ENCODE measurements at regions not wholly inside any gene's neighbourhood (a gene's known extent, or its start where the extent isn't known, plus 50 kb on each side); places are given as distances from the start of the nearest gene placed in this dataset.

DNA sequence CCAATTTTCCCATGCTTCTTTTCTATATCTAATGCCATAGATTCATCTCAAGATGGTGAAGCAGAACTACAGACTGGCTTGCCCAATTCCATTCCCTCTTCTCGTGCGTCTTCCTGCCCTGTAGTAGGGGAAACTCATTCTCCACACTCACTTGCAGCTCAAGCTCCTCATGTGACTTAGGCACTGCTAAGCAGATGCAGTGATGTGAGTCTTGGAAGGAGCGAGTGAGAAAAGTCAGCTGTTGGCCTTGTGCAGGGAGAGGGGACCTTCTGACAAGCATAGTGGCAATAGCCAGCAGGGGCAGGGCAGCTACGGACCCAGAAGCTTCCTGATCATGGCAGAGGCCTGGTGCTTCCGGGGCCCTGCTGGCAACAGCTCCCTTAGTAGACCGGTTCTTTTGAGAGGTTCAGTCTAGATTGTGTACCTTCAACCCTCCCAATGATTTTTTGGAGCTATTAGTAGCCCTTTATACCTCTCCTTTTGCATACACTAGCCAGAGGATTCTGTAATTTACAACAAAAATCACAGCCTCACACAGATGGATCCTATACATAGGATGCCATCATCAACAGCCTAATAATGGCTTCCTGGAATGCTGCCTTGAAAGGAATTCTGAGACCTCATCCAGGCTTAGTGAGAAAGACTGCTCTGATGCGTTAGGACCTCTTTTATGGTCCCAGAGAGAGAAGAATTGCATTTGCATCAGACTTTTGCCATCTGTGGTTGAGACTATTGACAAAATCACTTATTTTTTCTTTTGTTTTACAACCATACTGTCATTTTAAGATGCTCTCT is 121.5 kb upstream of the RIPOR2 start:
- H3K27me3 Mint-ChIP-seq: no peaks in the 10 kb centered on the region
- peaks cover 2% of the 10 kb centered on the region for H3K9me3 Mint-ChIP-seq
- H3K27ac Mint-ChIP-seq: no peak overlapping the region
- H3K4me1 Mint-ChIP-seq (ENCODE audit: low read depth): peaks cover 56% of the 10 kb centered on the region
- no peaks in the 10 kb centered on the region for H3K36me3 Mint-ChIP-seq (ENCODE audit: low read depth)
- H3K4me3 Mint-ChIP-seq: no peak overlapping the region
- no peak for DNase-seq

DNA sequence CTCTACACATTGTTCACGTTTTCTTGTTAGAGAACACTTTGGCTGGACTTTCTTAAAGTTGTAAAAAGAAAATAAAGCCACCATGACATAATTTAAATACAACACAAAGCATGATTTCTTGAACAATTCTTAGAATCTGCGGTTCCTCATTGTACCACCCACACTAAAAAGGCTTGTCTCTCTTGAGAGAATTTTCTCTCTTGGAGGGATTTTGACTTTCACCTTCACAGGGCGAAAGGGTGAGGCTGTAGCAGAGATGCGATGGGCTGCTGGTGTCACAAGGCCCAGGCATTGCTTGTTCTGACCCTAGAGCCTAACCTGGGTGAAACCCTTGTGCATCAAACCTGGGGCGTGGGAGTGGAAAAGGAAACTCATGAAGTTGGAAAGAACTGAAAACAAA is 122.7 kb upstream of the RIPOR2 start:
- peaks cover 45% of the 10 kb centered on the region for H3K4me1 Mint-ChIP-seq (ENCODE audit: low read depth)
- peaks cover 2% of the 10 kb centered on the region for H3K9me3 Mint-ChIP-seq
- H3K27me3 Mint-ChIP-seq: no peaks in the 10 kb centered on the region
- no peaks in the 10 kb centered on the region for H3K36me3 Mint-ChIP-seq (ENCODE audit: low read depth)
- no peak overlapping the region for H3K4me3 Mint-ChIP-seq
- H3K27ac Mint-ChIP-seq: peak overlapping the region; percentile 24
- no peak for DNase-seq

DNA sequence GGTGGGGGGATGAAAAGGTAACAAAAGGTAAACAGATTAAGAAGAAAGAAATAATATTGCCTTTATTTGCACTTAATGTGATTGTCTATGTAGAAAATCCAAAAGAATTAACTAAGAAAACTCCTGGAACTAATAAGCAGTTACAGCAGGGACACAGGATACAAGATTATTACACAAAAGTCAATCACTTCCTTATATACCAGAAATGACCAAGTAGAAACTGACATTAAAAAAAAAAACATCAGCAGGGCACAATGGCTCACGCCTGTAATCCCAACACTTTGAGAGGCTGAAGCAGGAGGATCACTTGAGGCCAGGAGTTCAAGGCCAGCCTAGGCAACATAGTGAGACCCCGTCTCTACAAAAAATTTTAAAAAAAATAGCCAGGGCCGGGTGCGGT is 123.2 kb upstream of the RIPOR2 start:
- Mint-ChIP-seq H3K36me3 (ENCODE audit: low read depth) (no peaks in the 10 kb centered on the region), H3K27ac (peak overlapping the region; percentile 24), H3K27me3 (no peaks in the 10 kb centered on the region), H3K4me1 (ENCODE audit: low read depth) (peaks cover 40% of the 10 kb centered on the region), H3K9me3 (peaks cover 2% of the 10 kb centered on the region), H3K4me3 (no peak overlapping the region)
- DNase-seq: no peak

DNA sequence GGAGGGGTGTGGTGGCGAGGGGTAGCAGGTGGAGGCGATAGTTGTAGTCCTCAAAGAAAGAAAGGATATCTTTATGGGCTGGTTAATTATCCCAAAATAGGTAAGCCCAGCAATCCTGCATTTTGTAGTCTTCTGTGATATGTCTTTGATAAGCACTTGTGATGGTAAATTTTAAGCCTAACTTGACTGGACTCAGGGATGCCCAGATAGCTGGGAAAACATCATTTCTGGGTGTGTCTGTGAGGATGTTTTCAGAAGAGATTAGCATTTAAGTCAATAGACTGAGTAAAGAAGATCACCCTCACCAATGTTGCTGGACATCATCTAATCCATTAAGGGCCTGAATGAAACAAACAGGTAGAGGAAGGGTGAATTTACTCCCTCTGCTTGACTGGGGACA is 124.8 kb upstream of the RIPOR2 start:
- Mint-ChIP-seq H3K4me1 (ENCODE audit: low read depth) (peaks cover 29% of the 10 kb centered on the region), H3K27ac (no peak overlapping the region), H3K36me3 (ENCODE audit: low read depth) (no peaks in the 10 kb centered on the region), H3K4me3 (no peak overlapping the region), H3K9me3 (peaks cover 2% of the 10 kb centered on the region), H3K27me3 (no peaks in the 10 kb centered on the region)
- no peak for DNase-seq

DNA sequence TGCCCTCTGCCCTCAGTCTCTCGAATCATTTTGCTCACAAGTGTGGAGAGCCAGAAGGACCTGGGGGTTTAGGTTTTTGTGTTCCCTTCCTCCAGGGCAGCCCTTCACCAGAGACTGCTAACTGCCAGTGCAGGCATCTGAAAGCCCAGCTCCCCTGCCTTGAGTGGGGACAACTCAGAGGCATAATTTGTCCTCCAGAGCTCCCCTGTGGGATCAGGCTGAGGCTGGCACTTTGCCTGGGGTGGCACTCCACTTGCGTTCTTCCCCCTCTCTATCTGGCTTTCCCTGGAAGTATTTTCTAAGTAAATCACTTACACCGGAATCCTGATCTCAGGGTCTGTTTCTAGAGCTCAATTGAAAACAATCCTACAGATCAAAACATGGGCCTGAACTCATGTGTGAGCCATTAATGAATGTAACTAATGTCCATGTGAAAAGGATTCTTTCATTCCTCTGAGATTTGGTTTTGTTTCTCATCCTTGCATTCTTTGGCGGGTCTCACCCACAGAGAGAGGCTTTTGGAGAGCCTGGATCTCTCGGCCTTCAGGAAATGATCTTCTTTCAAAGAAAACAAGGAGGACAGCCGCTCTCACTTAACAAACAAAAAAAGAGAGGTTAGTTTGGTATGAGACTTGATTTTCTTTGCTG is 125.7 kb upstream of the RIPOR2 start:
- Mint-ChIP-seq H3K27me3 (no peaks in the 10 kb centered on the region), H3K27ac (no peak overlapping the region), H3K4me1 (ENCODE audit: low read depth) (peaks cover 20% of the 10 kb centered on the region), H3K9me3 (no peaks in the 10 kb centered on the region), H3K36me3 (ENCODE audit: low read depth) (no peaks in the 10 kb centered on the region), H3K4me3 (no peak overlapping the region)
- DNase-seq: no peak

DNA sequence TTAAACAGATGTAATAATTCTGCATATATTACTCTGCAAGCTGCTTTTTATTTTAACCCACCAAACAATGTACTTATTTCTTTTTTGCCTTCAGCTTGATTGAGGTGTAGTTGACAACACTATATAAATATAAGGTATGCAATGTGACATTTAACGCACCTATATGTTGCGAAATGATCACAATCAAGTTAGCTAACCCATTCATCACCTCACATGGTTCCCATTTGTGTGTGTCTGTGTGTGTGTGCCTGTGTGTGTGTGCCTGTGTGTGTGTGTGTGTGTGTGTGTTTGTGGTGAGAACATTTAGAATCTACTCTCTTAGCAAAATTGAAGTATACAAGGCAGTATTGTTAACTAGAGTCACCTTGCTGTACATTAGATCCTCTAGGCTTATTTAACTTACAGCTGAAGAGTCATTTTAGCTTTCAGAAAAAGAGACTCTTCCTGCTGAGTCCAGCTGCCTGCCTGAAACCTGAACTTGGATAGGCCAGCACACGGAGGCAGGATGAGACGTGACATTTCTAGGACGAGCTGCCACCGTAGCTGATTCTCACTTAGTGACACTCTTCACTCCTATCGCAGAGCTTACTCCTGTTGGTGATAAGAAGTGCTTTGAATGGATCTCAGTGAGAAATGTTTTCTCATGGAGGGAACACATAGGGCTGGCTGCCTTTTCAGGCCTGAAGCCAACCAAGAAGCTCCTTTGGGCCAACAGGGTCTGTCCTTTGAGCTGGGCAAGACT is 126.5 kb upstream of the RIPOR2 start:
- DNase-seq: no peak
- no peaks in the 10 kb centered on the region for H3K36me3 Mint-ChIP-seq (ENCODE audit: low read depth)
- no peaks in the 10 kb centered on the region for H3K9me3 Mint-ChIP-seq

DNA sequence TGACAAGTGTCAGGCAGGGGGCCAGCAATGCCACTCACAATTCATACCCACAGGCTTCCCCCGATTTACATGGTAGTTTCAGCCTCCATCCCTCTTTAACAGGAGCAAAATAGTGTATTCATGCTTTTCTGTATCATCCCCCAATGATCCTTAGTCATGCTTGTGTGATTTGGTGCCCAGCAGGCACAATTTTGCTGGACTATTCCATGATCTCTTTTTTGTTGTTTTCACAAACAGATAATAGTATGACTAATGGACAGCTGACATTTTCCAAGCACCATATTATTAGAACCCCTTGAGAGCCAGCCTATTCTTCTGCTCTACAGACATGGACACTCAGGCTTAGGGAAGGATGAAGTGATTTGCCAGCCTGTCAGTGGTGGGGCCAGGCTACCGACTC is 128.2 kb upstream of the RIPOR2 start:
- Mint-ChIP-seq H3K4me1 (ENCODE audit: low read depth) (peaks cover under 1% of the 10 kb centered on the region), H3K4me3 (no peak overlapping the region), H3K27ac (no peak overlapping the region), H3K27me3 (no peaks in the 10 kb centered on the region), H3K36me3 (ENCODE audit: low read depth) (no peaks in the 10 kb centered on the region), H3K9me3 (no peaks in the 10 kb centered on the region)
- no peak for DNase-seq

More for the DNA sequence above, 126.5 kb upstream of the RIPOR2 start:
- H3K27me3 Mint-ChIP-seq: no peaks in the 10 kb centered on the region
- H3K4me1 Mint-ChIP-seq (ENCODE audit: low read depth): peaks cover 13% of the 10 kb centered on the region
- H3K4me3 Mint-ChIP-seq: no peak overlapping the region
- no peak overlapping the region for H3K27ac Mint-ChIP-seq

DNA sequence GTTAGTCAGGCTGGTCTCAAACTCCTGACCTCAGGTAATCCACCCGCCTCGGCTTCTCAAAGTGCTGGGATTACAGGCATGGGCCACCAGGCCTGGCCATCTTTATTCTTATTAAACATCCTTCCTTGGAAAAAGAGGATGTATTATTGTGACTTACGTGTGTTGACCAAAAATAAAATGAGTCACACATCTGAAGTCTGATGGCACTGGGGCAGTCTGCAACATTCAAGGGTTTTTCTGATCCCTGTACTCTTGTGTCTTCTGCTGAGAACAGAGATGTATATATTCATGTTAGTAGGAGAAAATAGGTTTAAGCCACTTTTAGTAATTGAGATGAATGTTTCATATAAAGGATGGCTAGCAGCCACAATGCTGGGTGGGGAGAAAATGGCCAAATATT is 129.9 kb upstream of the RIPOR2 start:
- H3K4me3 Mint-ChIP-seq: no peak overlapping the region
- H3K27ac Mint-ChIP-seq: no peak overlapping the region
- H3K9me3 Mint-ChIP-seq: no peaks in the 10 kb centered on the region
- H3K4me1 Mint-ChIP-seq (ENCODE audit: low read depth): peaks cover 1% of the 10 kb centered on the region
- H3K36me3 Mint-ChIP-seq (ENCODE audit: low read depth): no peaks in the 10 kb centered on the region
- DNase-seq: no peak
- no peaks in the 10 kb centered on the region for H3K27me3 Mint-ChIP-seq

DNA sequence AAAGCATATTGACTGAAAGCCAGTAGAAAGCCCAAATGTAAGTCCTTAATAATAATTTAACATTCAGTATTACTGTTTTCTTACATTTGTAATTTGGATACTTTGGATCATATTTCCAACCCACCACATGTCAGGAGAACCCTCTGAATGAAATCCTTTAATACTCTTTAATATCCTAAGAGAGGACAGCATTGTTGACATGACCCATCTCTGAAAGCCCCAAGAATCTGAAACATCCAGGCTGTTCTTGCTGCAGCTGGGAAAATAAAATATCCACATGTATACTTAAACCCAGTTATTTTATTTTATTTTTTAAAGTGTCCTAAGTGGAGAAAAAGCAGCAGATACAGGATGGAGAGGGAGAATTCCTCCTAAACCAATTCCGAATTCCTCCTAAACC is 130.8 kb upstream of the RIPOR2 start:
- Mint-ChIP-seq H3K36me3 (ENCODE audit: low read depth) (no peaks in the 10 kb centered on the region), H3K4me3 (no peak overlapping the region), H3K27ac (no peak overlapping the region), H3K27me3 (no peaks in the 10 kb centered on the region), H3K4me1 (ENCODE audit: low read depth) (peaks cover 4% of the 10 kb centered on the region), H3K9me3 (no peaks in the 10 kb centered on the region)
- DNase-seq: no peak

DNA sequence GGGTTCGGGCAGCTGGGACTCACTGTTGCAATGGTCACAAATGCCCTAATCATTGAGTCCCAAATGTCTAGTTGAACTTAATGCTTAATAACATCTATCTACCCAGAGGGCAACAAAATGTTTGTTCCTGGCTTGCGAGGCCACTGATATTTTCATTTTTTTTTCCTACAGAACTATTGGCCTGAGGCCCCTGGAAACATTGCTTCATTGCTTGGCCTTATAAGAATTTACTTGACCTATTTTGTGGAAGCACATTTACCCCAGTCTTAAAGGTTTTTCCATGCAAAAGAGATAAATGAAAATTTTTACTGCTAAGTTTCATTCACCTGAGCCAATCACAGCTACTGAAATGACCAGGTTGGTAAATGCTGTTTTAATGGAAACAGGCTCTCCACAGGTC is 133.1 kb upstream of the RIPOR2 start:
- no peak for DNase-seq
- H3K4me3 Mint-ChIP-seq: no peak overlapping the region
- H3K4me1 Mint-ChIP-seq (ENCODE audit: low read depth): peaks cover 4% of the 10 kb centered on the region
- no peak overlapping the region for H3K27ac Mint-ChIP-seq
- H3K27me3 Mint-ChIP-seq: no peaks in the 10 kb centered on the region
- H3K9me3 Mint-ChIP-seq: no peaks in the 10 kb centered on the region
- no peaks in the 10 kb centered on the region for H3K36me3 Mint-ChIP-seq (ENCODE audit: low read depth)

DNA sequence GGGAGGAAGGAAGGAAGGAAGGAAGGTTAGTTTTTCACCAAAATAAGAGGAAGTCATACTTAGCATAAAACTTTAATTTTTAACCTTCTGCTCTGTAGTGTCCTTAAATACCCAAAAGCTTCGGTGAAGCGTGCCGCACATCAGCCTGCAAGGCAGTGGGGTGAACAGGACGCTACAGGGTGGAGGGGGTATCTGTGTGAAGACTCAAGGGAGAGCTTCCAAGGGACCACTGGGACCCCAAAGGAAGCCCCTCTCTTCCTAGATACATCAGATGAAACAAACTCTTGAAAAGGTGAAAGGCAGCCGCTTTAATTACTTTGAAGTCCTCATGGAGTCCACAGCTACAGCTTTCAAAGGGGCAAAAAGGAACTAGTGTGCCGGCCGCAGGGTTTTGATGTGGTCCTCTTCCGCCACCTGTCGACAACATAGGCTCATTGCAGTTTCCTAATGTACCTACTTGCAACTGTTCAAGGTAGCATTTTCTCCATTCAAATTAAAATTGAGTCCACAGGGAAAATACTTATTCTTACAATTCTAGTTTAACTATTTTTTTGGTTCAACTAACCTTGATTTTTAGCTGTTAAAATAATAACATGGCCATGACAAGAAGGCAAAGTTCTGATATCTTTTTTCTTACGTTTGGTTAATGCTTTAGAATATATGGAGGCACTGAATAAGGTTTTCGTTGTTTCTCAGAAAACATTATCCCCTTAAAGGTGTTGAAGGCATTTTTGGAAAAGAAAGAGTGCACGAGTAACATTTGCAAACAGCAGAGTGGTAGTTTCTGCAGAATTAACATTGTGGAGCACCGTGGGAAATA is 135.0 kb upstream of the RIPOR2 start:
- Mint-ChIP-seq H3K4me3 (peak overlapping the region; percentile 47), H3K36me3 (ENCODE audit: low read depth) (no peaks in the 10 kb centered on the region), H3K27ac (peak overlapping the region; percentile 91)

DNA sequence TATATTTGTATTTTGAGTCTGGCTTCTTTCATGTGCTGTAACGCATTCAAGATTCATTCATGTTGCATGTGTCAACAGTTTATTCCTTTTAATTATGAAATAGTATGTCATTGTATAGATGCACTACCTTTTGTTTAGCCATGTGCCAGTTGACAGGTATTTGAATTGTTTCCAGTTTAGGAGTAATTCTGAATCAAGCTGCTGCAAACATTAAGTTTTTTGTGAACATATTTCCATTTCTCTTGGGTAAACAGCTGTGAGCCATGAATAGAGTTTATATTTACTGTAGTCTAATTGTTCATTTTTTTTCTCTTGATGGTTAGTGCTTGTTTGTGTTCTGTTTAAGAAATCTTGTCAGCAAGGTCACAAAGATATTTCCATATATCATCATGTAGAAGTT is 142.4 kb upstream of the RIPOR2 start:
- no peak overlapping the region for H3K4me3 Mint-ChIP-seq
- no peak for DNase-seq
- H3K27me3 Mint-ChIP-seq: no peaks in the 10 kb centered on the region
- H3K27ac Mint-ChIP-seq: no peak overlapping the region
- H3K36me3 Mint-ChIP-seq (ENCODE audit: low read depth): peaks cover 33% of the 10 kb centered on the region
- H3K4me1 Mint-ChIP-seq (ENCODE audit: low read depth): peaks cover 15% of the 10 kb centered on the region
- no peaks in the 10 kb centered on the region for H3K9me3 Mint-ChIP-seq

More for the DNA sequence above, 135.0 kb upstream of the RIPOR2 start:
- H3K4me1 Mint-ChIP-seq (ENCODE audit: low read depth): peaks cover 4% of the 10 kb centered on the region
- H3K27me3 Mint-ChIP-seq: no peaks in the 10 kb centered on the region
- no peaks in the 10 kb centered on the region for H3K9me3 Mint-ChIP-seq
- peak; percentile 80 for DNase-seq

DNA sequence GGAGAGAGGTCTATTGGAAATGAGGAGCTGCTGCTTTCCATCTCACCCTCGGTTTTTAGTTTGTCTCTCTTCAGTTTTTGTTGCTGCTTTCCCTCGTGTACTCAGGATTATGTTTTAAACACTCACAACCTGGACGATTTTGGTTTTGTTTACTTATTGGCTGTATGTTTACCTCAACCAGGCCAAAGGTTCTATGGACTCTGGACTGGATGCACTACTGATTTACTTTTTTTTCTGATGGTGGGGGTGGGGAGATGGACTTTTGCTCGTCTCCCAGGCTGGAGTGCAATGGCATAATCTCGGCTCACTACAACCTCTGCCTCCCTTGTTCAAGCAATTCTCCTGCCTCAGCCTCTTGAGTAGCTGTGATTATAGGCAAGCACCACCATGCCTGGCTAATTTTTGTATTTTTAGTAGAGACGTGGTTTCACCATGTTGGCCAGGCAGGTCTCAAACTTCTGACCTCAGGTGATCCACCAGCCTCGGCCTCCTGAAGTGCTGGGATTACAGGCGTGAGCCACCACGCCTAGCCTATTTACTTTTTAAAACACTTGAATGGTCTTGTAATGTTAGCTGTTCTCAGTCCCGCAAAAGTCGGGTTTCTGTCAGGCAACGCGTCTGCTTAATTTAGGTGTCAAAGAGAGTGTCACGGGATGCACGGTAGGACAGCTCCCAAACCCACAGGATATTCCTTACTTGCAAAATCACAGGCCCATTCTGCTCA is 148.2 kb upstream of the RIPOR2 start:
- DNase-seq: no peak
- no peaks in the 10 kb centered on the region for H3K27me3 Mint-ChIP-seq
- H3K36me3 Mint-ChIP-seq (ENCODE audit: low read depth): peaks cover 61% of the 10 kb centered on the region
- H3K4me3 Mint-ChIP-seq: no peak overlapping the region
- peak overlapping the region; percentile 19 for H3K27ac Mint-ChIP-seq
- no peaks in the 10 kb centered on the region for H3K9me3 Mint-ChIP-seq
- H3K4me1 Mint-ChIP-seq (ENCODE audit: low read depth): peaks cover 27% of the 10 kb centered on the region

DNA sequence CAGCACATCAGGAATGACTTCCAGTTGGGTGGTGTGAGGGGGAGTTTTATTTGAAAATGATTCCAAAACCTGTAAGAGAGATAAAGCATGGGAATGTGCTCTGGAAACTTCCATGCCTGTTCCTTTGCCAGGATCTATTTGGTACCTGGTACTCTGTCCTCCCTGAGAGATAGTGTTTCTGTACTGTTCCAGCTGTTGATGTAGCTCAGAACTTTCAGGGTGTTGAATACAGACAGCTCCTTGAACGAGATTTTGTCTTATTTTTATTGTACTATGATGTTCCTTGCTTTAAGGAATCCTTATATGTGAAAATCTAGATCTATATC is 148.7 kb upstream of the RIPOR2 start:
- DNase-seq: no peak
- no peaks in the 10 kb centered on the region for H3K9me3 Mint-ChIP-seq
- no peaks in the 10 kb centered on the region for H3K27me3 Mint-ChIP-seq
- H3K27ac Mint-ChIP-seq: no peak overlapping the region
- peaks cover 32% of the 10 kb centered on the region for H3K4me1 Mint-ChIP-seq (ENCODE audit: low read depth)
- H3K36me3 Mint-ChIP-seq (ENCODE audit: low read depth): peaks cover 58% of the 10 kb centered on the region
- no peak overlapping the region for H3K4me3 Mint-ChIP-seq
